HG02588 (cell line): ENCODE measurements at regions not wholly inside any gene's neighbourhood (a gene's known extent, or its start where the extent isn't known, plus 50 kb on each side); places are given as distances from the start of the nearest gene placed in this dataset.
"Not testable (repeated sequence)": the region's sequence is repeated elsewhere in the genome, so short reads cannot be mapped to it uniquely, and the experiment has no call there.

ENCODE experiments used
- ATAC-seq: cut with Tn5 transposase; IDR thresholded peaks from one replicate; pipeline ENCODE4 v1.9.1; 2021; ENCODE audit warnings: mild to moderate bottlenecking, moderate library complexity; ENCODE audit not compliant: unreplicated experiment

GRCh38 chr16:58862334-58863021, 128.4 kb upstream of the GOT2 start:
- no peak for ATAC-seq

GRCh38 chr16:58859958-58860669, 126.0 kb upstream of the GOT2 start:
- no peak for ATAC-seq

- not testable (repeated sequence) for ATAC-seq
Measured at GRCh38 chr16:58858577-58858976, 124.5 kb upstream of the GOT2 start.

GRCh38 chr16:58855291-58855863, 121.3 kb upstream of the GOT2 start:
- no peak for ATAC-seq

GRCh38 chr16:58853854-58854791, 120.0 kb upstream of the GOT2 start:
- ATAC-seq: peak; percentile 81

- ATAC-seq: no peak
Measured at GRCh38 chr16:58850678-58851020, 116.5 kb upstream of the GOT2 start.

- no peak for ATAC-seq
Measured at GRCh38 chr16:58850019-58850677, 116.0 kb upstream of the GOT2 start.

- no peak for ATAC-seq
Measured at GRCh38 chr16:58848662-58849002, 114.5 kb upstream of the GOT2 start.

GRCh38 chr16:58847902-58848661, 114.0 kb upstream of the GOT2 start:
- ATAC-seq: no peak

GRCh38 chr16:58846226-58846625, 112.1 kb upstream of the GOT2 start:
- not testable (repeated sequence) for ATAC-seq

- ATAC-seq: no peak
Measured at GRCh38 chr16:58843675-58844074, 109.6 kb upstream of the GOT2 start.

- ATAC-seq: no peak
Measured at GRCh38 chr16:58842746-58843145, 108.6 kb upstream of the GOT2 start.

- peak; percentile 60 for ATAC-seq
Measured at GRCh38 chr16:58842156-58842555, 108.0 kb upstream of the GOT2 start.

GRCh38 chr16:58837950-58838349, 103.8 kb upstream of the GOT2 start:
- no peak for ATAC-seq

- no peak for ATAC-seq
Measured at GRCh38 chr16:58836427-58836826, 102.3 kb upstream of the GOT2 start.

- ATAC-seq: no peak
Measured at GRCh38 chr16:58832386-58832895, 98.3 kb upstream of the GOT2 start.

GRCh38 chr16:58831386-58831785, 97.3 kb upstream of the GOT2 start:
- no peak for ATAC-seq

- ATAC-seq: no peak
Measured at GRCh38 chr16:58828901-58829545, 94.9 kb upstream of the GOT2 start.

- ATAC-seq: no peak
Measured at GRCh38 chr16:58824201-58824600, 90.1 kb upstream of the GOT2 start.
